GM23338 (cell line): ENCODE measurements at regions not wholly inside any gene's neighbourhood (a gene's known extent, or its start where the extent isn't known, plus 50 kb on each side); places are given as distances from the start of the nearest gene placed in this dataset.

Experiments
- ATAC-seq: fragments of 200-7000 bp; cut with Tn5 transposase; 3 replicates; pipeline ENCODE4 v1.9.1; 2020
- DNase-seq: peaks from one replicate; pipeline ENCODE4 v3.0.0-alpha.2; 2015; ENCODE audit warnings: low spot score
- H2AFZ ChIP-seq: fragments of 200-600 bp; sonication (generic); 2 replicates; pipeline ENCODE4 v1.8.0; 2016; ENCODE audit warnings: antibody characterized with exemption, mild to moderate bottlenecking, moderate library complexity
- H3F3A ChIP-seq: fragments of 200-600 bp; sonication (generic); replicated peaks from 2 replicates; pipeline ENCODE4 v1.8.0; 2017; ENCODE audit warnings: antibody characterized with exemption, mixed run types, low read depth
- H3K27ac ChIP-seq: fragments of 200-600 bp; sonication (generic); 2 replicates; pipeline ENCODE4 v1.6.1; 2016; ENCODE audit warnings: low read depth
- H3K27me3 ChIP-seq: fragments of 200-600 bp; sonication (generic); 2 replicates; pipeline ENCODE4 v1.8.0; 2016; ENCODE audit warnings: mild to moderate bottlenecking, mixed run types, moderate library complexity; ENCODE audit not compliant: insufficient read depth
- H3K36me3 ChIP-seq: fragments of 200-600 bp; sonication (generic); 2 replicates; pipeline ENCODE4 v1.8.0; 2016; ENCODE audit warnings: mild to moderate bottlenecking; ENCODE audit not compliant: insufficient read depth
- H3K4me1 ChIP-seq: fragments of 200-600 bp; sonication (generic); 2 replicates; pipeline ENCODE4 v1.8.0; 2016; ENCODE audit warnings: mild to moderate bottlenecking, moderate library complexity; ENCODE audit not compliant: insufficient read depth
- H3K4me2 ChIP-seq: fragments of 200-600 bp; sonication (generic); 2 replicates; pipeline ENCODE4 v1.7.1; 2017; ENCODE audit warnings: mixed run types
- H3K4me3 ChIP-seq: fragments of 200-600 bp; sonication (generic); 2 replicates; pipeline ENCODE4 v1.6.1; 2016; ENCODE audit warnings: mixed run types
- H3K79me2 ChIP-seq: fragments of 200-600 bp; sonication (generic); replicated peaks from 2 replicates; pipeline ENCODE4 v1.8.0; 2017; ENCODE audit warnings: mild to moderate bottlenecking; ENCODE audit not compliant: insufficient read depth
- H3K9me2 ChIP-seq: fragments of 200-600 bp; sonication (generic); 2 replicates; pipeline ENCODE4 v1.8.0; 2017; ENCODE audit not compliant: insufficient read depth
- H4K20me1 ChIP-seq: fragments of 200-600 bp; sonication (generic); replicated peaks from 2 replicates; pipeline ENCODE4 v1.8.0; 2017; ENCODE audit warnings: mild to moderate bottlenecking; ENCODE audit not compliant: insufficient read depth
- H3K27ac Mint-ChIP-seq: 2 replicates; pipeline ENCODE4 v1.8.0; 2020; ENCODE audit warnings: inconsistent platforms, mild to moderate bottlenecking, moderate library complexity, mixed read lengths
- H3K27me3 Mint-ChIP-seq: 3 replicates; pipeline ENCODE4 v1.8.0; 2022; ENCODE audit warnings: low read depth, mild to moderate bottlenecking, moderate library complexity, mixed read lengths, inconsistent platforms; ENCODE audit not compliant: insufficient read depth, poor library complexity
- H3K36me3 Mint-ChIP-seq: 3 replicates; pipeline ENCODE4 v1.8.0; 2021; ENCODE audit warnings: low read depth, mild to moderate bottlenecking, inconsistent platforms, moderate library complexity, mixed read lengths
- H3K4me1 Mint-ChIP-seq: 3 replicates; pipeline ENCODE4 v1.8.0; 2020; ENCODE audit warnings: mild to moderate bottlenecking, inconsistent platforms, mixed read lengths
- H3K4me3 Mint-ChIP-seq: 3 replicates; pipeline ENCODE4 v1.8.0; 2021; ENCODE audit warnings: moderate library complexity, mild to moderate bottlenecking, inconsistent platforms, mixed read lengths
- H3K9me3 Mint-ChIP-seq: 3 replicates; pipeline ENCODE4 v1.8.0; 2020; ENCODE audit warnings: moderate library complexity, mild to moderate bottlenecking, inconsistent platforms, mixed read lengths
- CREB1 ChIP-seq: fragments of 250-450 bp; sonication (Bioruptor Pico); IDR thresholded peaks from 2 replicates; pipeline ENCODE4 v1.5.0; 2020; ENCODE audit warnings: low read depth, mild to moderate bottlenecking, moderate library complexity
- CTCF ChIP-seq, 2 experiments: fragments of 200-600 bp in 1 of 2; sonication (generic) in 1 of 2; conservative IDR thresholded peaks; 2 replicates each; pipeline versions ENCODE4 v1.5.1 to v1.6.1; 2016 to 2017; ENCODE audit warnings: antibody characterized with exemption in 2 of 2, low read depth in 2 of 2, mild to moderate bottlenecking in 2 of 2, moderate library complexity in 1 of 2
- ETS1 ChIP-seq: IDR thresholded peaks from 2 replicates; pipeline ENCODE4 v1.6.1; 2016; ENCODE audit warnings: antibody characterized with exemption
- EZH2 ChIP-seq: fragments of 200-600 bp; sonication (generic); IDR thresholded peaks from one replicate; pipeline ENCODE4 v1.8.0; 2017; ENCODE audit warnings: antibody characterized with exemption, mild to moderate bottlenecking, low read depth; ENCODE audit not compliant: unreplicated experiment
- EZH2phosphoT487 ChIP-seq: fragments of 200-600 bp; sonication (generic); IDR thresholded peaks from one replicate; pipeline ENCODE4 v1.8.1; 2018; ENCODE audit warnings: antibody characterized with exemption; ENCODE audit not compliant: unreplicated experiment
- JUNB ChIP-seq: IDR thresholded peaks from one replicate; pipeline ENCODE4 v1.6.1; 2016; ENCODE audit warnings: antibody characterized with exemption; ENCODE audit not compliant: unreplicated experiment
- NANOG ChIP-seq: IDR thresholded peaks from 2 replicates; pipeline ENCODE4 v1.6.1; 2016; ENCODE audit warnings: antibody characterized with exemption, borderline replicate concordance
- POLR2AphosphoS5 ChIP-seq: IDR thresholded peaks from 2 replicates; pipeline ENCODE4 v1.6.1; 2016; ENCODE audit warnings: antibody characterized with exemption, low read depth
- REST ChIP-seq: IDR thresholded peaks from one replicate; pipeline ENCODE4 v1.6.1; 2018; ENCODE audit warnings: antibody characterized with exemption; ENCODE audit not compliant: unreplicated experiment
- STAT1 ChIP-seq: IDR thresholded peaks from one replicate; pipeline ENCODE4 v1.6.1; 2016; ENCODE audit warnings: antibody characterized with exemption; ENCODE audit not compliant: unreplicated experiment
- ZNF114 ChIP-seq: fragments of 250-450 bp; sonication (Bioruptor Pico); IDR thresholded peaks from 2 replicates; pipeline ENCODE4 v1.5.0; 2020; ENCODE audit warnings: mild to moderate bottlenecking, moderate library complexity
- ZNF331 ChIP-seq: fragments of 250-450 bp; sonication (Bioruptor Pico); IDR thresholded peaks from 2 replicates; pipeline ENCODE4 v1.5.0; 2020; ENCODE audit warnings: low read depth, mild to moderate bottlenecking, moderate library complexity
- ZNF462 ChIP-seq: fragments of 250-450 bp; sonication (Bioruptor Pico); IDR thresholded peaks from 2 replicates; pipeline ENCODE4 v1.5.0; 2020; ENCODE audit warnings: mild to moderate bottlenecking, moderate library complexity

- no peak overlapping the region for H3K4me3 ChIP-seq
- TF ChIP-seq ETS1, result no peak
- no peak for TF ChIP-seq STAT1
- no peak for TF ChIP-seq CTCF (conservative IDR thresholded peaks at IDR 0.05; ENCODE audit: low read depth in 2 of 2)
- no peak for TF ChIP-seq EZH2phosphoT487
- no peak for TF ChIP-seq CREB1 (CRISPR knock-in tag)
- no peak for TF ChIP-seq ZNF114 (CRISPR knock-in tag)
- no peak for TF ChIP-seq NANOG
- TF ChIP-seq EZH2, result no peak
- no peak for TF ChIP-seq ZNF331 (CRISPR knock-in tag)
- no peak for TF ChIP-seq ZNF462
- no peak for TF ChIP-seq JUNB
- TF ChIP-seq POLR2AphosphoS5, result no peak
- no peak for TF ChIP-seq REST
- no peaks in the 10 kb centered on the region for H3K9me2 ChIP-seq
- H3K27me3 ChIP-seq, result no peaks in the 10 kb centered on the region
- H3K27me3 Mint-ChIP-seq, result no peaks in the 10 kb centered on the region
- ATAC-seq (no peak), DNase-seq (no peak)
- H3K4me3 Mint-ChIP-seq, result no peak overlapping the region
- peaks cover 8% of the 10 kb centered on the region; the same call in 1 of the 3 replicates for H3K4me1 Mint-ChIP-seq
- no peak overlapping the region for H3K27ac Mint-ChIP-seq
- H3F3A ChIP-seq, result no peaks in the 10 kb centered on the region
- H3K4me2 ChIP-seq, result no peak overlapping the region
- no peaks in the 10 kb centered on the region for H3K36me3 Mint-ChIP-seq
- no peaks in the 10 kb centered on the region for H4K20me1 ChIP-seq
- H3K9me3 Mint-ChIP-seq, result no peaks in the 10 kb centered on the region
- no peaks in the 10 kb centered on the region for H3K36me3 ChIP-seq
- H3K27ac ChIP-seq, result no peak overlapping the region
- no peaks in the 10 kb centered on the region for H3K79me2 ChIP-seq
- H2AFZ ChIP-seq, result no peak overlapping the region
- no peaks in the 10 kb centered on the region; the same call in 1 of the 2 replicates for H3K4me1 ChIP-seq
Measured at GRCh38 chr1:60615666-60616065, 466.7 kb upstream of the NFIA start.
